ENCODE measurements at regions not wholly inside any gene's neighbourhood (a gene's known extent, or its start where the extent isn't known, plus 50 kb on each side); places are given as distances from the start of the nearest gene placed in this dataset.

DNA sequence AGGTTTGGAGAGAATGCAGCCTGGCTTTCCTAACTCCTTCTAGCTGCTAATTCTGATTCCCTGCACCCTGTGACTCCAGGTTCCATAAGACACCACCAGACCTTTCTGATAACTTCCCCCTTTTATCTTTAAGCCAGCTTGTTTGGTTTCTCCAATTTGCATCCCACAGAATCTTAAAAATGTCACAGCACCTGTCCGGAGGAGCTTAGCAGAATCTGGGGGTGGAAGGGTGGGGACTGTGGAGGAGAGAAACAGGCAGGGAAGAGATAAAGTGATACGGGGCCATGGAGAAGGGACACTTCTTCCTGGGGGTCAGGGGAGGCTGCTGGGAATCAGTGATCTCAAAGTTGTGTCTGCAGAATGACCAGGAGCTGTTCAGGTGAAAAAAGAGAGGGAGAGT, 59.4 kb downstream of the FOXL1 start:
- CTCF ChIA-PET, result interaction anchor here (0.6 kb wide), 1 partner anchor 650 kb away, joined by 3 read pairs; no protein-coding TSS in a partner anchor
- Mint-ChIP-seq H3K27me3 (ENCODE audit: low read depth) (no peaks in the 10 kb centered on the region; the same call in none of the 2 replicates), H3K9me3 (peaks cover 27% of the 10 kb centered on the region), H3K4me1 (peaks cover 5% of the 10 kb centered on the region; the same call in 1 of the 2 replicates), H3K36me3 (no peaks in the 10 kb centered on the region), H3K27ac (no peak overlapping the region), H3K4me3 (no peak overlapping the region)
- POLR2A ChIA-PET, result interaction anchor here (0.7 kb wide), 1 partner anchor 32 kb away, joined by 4 read pairs; no protein-coding TSS in a partner anchor
- TF ChIP-seq, protein P1, sequence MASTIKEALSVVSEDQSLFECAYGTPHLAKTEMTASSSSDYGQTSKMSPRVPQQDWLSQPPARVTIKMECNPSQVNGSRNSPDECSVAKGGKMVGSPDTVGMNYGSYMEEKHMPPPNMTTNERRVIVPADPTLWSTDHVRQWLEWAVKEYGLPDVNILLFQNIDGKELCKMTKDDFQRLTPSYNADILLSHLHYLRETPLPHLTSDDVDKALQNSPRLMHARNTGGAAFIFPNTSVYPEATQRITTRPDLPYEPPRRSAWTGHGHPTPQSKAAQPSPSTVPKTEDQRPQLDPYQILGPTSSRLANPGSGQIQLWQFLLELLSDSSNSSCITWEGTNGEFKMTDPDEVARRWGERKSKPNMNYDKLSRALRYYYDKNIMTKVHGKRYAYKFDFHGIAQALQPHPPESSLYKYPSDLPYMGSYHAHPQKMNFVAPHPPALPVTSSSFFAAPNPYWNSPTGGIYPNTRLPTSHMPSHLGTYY (CRISPR knock-in tag; IDR thresholded peaks at IDR 0.05), result no peak
- TF ChIP-seq NR3C1 (CRISPR knock-in tag; conservative IDR thresholded peaks at IDR 0.05; ENCODE audit: low read depth), result no peak
- ATAC-seq, result no peak
- DNase-seq (ENCODE audit: low spot score), result no peak

DNA sequence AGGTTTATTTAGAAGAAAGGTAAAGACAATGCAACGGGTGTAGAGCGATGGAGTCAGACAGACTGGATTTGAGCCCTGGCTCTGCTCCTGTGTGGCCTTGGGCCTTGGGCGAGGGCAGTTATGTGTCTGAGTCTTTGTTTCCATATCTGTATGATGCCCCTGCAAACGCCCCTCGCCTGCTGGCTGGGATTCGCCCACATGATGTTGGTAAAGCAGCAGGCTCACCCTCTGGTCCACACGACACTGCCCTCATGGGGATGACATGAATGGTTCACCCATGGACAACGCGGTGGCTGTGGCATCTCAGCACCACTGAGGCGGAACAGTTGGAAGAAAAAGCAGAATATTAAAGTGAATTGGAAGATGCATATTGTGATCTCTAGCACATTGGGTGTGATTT, 60.3 kb downstream of the FOXL1 start:
- Mint-ChIP-seq H3K36me3 (no peaks in the 10 kb centered on the region), H3K9me3 (peaks cover 21% of the 10 kb centered on the region), H3K27me3 (ENCODE audit: low read depth) (no peaks in the 10 kb centered on the region; the same call in none of the 2 replicates), H3K4me1 (peaks cover 5% of the 10 kb centered on the region; the same call in 1 of the 2 replicates), H3K4me3 (no peak overlapping the region), H3K27ac (no peak overlapping the region)
- TF ChIP-seq GABPB1 (CRISPR knock-in tag; IDR thresholded peaks at IDR 0.05) (no peak), NR2C2 (CRISPR knock-in tag; IDR thresholded peaks at IDR 0.05) (no peak), ELF4 (CRISPR knock-in tag; IDR thresholded peaks at IDR 0.05; ENCODE audit: low read depth) (no peak), ZNF416 (CRISPR knock-in tag; IDR thresholded peaks at IDR 0.05) (no peak), JAZF1 (CRISPR knock-in tag; IDR thresholded peaks at IDR 0.05) (no peak), NFATC4 (CRISPR knock-in tag; IDR thresholded peaks at IDR 0.05) (no peak), ATF1 (CRISPR knock-in tag; IDR thresholded peaks at IDR 0.05) (no peak), SOX15 (CRISPR knock-in tag; IDR thresholded peaks at IDR 0.05) (no peak), TCF7 (CRISPR knock-in tag; IDR thresholded peaks at IDR 0.05; ENCODE audit: low read depth) (no peak), ZNF263 (CRISPR knock-in tag; IDR thresholded peaks at IDR 0.05; ENCODE audit: low read depth) (no peak), TP53 (CRISPR knock-in tag; IDR thresholded peaks at IDR 0.05) (no peak)
- TF ChIP-seq, protein P2, sequence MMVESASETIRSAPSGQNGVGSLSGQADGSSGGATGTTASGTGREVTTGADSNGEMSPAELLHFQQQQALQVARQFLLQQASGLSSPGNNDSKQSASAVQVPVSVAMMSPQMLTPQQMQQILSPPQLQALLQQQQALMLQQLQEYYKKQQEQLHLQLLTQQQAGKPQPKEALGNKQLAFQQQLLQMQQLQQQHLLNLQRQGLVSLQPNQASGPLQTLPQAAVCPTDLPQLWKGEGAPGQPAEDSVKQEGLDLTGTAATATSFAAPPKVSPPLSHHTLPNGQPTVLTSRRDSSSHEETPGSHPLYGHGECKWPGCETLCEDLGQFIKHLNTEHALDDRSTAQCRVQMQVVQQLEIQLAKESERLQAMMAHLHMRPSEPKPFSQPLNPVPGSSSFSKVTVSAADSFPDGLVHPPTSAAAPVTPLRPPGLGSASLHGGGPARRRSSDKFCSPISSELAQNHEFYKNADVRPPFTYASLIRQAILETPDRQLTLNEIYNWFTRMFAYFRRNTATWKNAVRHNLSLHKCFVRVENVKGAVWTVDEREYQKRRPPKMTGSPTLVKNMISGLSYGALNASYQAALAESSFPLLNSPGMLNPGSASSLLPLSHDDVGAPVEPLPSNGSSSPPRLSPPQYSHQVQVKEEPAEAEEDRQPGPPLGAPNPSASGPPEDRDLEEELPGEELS (CRISPR knock-in tag; IDR thresholded peaks at IDR 0.05), result no peak
- TF ChIP-seq, protein P3, sequence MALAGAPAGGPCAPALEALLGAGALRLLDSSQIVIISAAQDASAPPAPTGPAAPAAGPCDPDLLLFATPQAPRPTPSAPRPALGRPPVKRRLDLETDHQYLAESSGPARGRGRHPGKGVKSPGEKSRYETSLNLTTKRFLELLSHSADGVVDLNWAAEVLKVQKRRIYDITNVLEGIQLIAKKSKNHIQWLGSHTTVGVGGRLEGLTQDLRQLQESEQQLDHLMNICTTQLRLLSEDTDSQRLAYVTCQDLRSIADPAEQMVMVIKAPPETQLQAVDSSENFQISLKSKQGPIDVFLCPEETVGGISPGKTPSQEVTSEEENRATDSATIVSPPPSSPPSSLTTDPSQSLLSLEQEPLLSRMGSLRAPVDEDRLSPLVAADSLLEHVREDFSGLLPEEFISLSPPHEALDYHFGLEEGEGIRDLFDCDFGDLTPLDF (CRISPR knock-in tag; IDR thresholded peaks at IDR 0.05), result no peak
- ChIA-PET POLR2A (no interaction called here), CTCF (no interaction called here)
- ATAC-seq (no peak), DNase-seq (ENCODE audit: low spot score) (no peak)

DNA sequence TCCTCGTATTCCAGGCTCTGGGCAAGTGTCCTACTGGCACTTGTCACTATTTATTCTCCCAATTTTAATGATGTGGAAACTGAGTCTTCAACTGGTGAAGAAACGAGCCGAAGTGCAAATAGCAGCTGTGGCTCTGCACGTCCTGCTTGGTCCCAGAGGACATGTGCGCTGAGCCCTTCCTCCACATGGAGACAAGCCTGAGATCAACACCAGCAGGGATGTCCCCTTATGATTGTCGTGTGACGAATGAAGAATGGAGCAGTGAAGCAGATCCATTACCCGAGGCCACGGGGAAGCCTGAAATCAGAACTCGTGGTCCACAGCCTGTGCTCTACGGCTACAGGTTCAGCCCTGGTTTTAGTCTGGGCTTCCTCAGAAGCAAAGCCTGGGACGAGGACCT, 61.0 kb downstream of the FOXL1 start:
- ATAC-seq (no peak), DNase-seq (ENCODE audit: low spot score) (no peak)
- Mint-ChIP-seq H3K27me3 (ENCODE audit: low read depth) (no peaks in the 10 kb centered on the region; the same call in none of the 2 replicates), H3K9me3 (peaks cover 14% of the 10 kb centered on the region), H3K27ac (no peak overlapping the region), H3K36me3 (no peaks in the 10 kb centered on the region), H3K4me3 (no peak overlapping the region), H3K4me1 (peaks cover 5% of the 10 kb centered on the region; the same call in 1 of the 2 replicates)
- CTCF ChIA-PET, result no interaction called here
- POLR2A ChIA-PET, result no interaction called here
- TF ChIP-seq, protein P4, sequence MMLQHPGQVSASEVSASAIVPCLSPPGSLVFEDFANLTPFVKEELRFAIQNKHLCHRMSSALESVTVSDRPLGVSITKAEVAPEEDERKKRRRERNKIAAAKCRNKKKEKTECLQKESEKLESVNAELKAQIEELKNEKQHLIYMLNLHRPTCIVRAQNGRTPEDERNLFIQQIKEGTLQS (CRISPR knock-in tag; conservative IDR thresholded peaks at IDR 0.05), result no peak
- TF ChIP-seq, protein P5, sequence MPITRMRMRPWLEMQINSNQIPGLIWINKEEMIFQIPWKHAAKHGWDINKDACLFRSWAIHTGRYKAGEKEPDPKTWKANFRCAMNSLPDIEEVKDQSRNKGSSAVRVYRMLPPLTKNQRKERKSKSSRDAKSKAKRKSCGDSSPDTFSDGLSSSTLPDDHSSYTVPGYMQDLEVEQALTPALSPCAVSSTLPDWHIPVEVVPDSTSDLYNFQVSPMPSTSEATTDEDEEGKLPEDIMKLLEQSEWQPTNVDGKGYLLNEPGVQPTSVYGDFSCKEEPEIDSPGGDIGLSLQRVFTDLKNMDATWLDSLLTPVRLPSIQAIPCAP (CRISPR knock-in tag; IDR thresholded peaks at IDR 0.05), result no peak
- no peak for TF ChIP-seq NFYB (CRISPR knock-in tag; conservative IDR thresholded peaks at IDR 0.05; ENCODE audit: low read depth)
- TF ChIP-seq, protein P6, sequence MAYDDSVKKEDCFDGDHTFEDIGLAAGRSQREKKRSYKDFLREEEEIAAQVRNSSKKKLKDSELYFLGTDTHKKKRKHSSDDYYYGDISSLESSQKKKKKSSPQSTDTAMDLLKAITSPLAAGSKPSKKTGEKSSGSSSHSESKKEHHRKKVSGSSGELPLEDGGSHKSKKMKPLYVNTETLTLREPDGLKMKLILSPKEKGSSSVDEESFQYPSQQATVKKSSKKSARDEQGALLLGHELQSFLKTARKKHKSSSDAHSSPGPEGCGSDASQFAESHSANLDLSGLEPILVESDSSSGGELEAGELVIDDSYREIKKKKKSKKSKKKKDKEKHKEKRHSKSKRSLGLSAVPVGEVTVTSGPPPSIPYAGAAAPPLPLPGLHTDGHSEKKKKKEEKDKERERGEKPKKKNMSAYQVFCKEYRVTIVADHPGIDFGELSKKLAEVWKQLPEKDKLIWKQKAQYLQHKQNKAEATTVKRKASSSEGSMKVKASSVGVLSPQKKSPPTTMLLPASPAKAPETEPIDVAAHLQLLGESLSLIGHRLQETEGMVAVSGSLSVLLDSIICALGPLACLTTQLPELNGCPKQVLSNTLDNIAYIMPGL (CRISPR knock-in tag; IDR thresholded peaks at IDR 0.05), result no peak
- TF ChIP-seq, protein P7, sequence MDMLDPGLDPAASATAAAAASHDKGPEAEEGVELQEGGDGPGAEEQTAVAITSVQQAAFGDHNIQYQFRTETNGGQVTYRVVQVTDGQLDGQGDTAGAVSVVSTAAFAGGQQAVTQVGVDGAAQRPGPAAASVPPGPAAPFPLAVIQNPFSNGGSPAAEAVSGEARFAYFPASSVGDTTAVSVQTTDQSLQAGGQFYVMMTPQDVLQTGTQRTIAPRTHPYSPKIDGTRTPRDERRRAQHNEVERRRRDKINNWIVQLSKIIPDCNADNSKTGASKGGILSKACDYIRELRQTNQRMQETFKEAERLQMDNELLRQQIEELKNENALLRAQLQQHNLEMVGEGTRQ (CRISPR knock-in tag; IDR thresholded peaks at IDR 0.05), result no peak
- TF ChIP-seq, protein P8, sequence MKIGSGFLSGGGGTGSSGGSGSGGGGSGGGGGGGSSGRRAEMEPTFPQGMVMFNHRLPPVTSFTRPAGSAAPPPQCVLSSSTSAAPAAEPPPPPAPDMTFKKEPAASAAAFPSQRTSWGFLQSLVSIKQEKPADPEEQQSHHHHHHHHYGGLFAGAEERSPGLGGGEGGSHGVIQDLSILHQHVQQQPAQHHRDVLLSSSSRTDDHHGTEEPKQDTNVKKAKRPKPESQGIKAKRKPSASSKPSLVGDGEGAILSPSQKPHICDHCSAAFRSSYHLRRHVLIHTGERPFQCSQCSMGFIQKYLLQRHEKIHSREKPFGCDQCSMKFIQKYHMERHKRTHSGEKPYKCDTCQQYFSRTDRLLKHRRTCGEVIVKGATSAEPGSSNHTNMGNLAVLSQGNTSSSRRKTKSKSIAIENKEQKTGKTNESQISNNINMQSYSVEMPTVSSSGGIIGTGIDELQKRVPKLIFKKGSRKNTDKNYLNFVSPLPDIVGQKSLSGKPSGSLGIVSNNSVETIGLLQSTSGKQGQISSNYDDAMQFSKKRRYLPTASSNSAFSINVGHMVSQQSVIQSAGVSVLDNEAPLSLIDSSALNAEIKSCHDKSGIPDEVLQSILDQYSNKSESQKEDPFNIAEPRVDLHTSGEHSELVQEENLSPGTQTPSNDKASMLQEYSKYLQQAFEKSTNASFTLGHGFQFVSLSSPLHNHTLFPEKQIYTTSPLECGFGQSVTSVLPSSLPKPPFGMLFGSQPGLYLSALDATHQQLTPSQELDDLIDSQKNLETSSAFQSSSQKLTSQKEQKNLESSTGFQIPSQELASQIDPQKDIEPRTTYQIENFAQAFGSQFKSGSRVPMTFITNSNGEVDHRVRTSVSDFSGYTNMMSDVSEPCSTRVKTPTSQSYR (CRISPR knock-in tag; IDR thresholded peaks at IDR 0.05), result no peak
- TF ChIP-seq NFATC4 (CRISPR knock-in tag; IDR thresholded peaks at IDR 0.05), result no peak
